T-helper 17 cell (primary cell): ENCODE measurements at regions not wholly inside any gene's neighbourhood (a gene's known extent, or its start where the extent isn't known, plus 50 kb on each side); places are given as distances from the start of the nearest gene placed in this dataset.

ENCODE experiments used
- ATAC-seq: fragments of 150-1000 bp; cut with Tn5 transposase; 2 replicates; pipeline ENCODE4 v1.10.0; 2021; ENCODE audit warnings: mild to moderate bottlenecking, moderate library complexity
- DNase-seq, 3 donors: peaks; one replicate each; pipeline versions ENCODE4 v3.0.0 to v3.0.0-alpha.2; 2020 to 2021
- H3K9me3 ChIP-seq: one replicate; pipeline ENCODE4 v1.7.0; 2013; ENCODE audit warnings: low read length, mild to moderate bottlenecking; ENCODE audit not compliant: control insufficient read depth, poor library complexity, severe bottlenecking
- H3K27ac Mint-ChIP-seq: one replicate; pipeline ENCODE4 v1.8.0; 2022; ENCODE audit warnings: mild to moderate bottlenecking, moderate library complexity, mixed read lengths
- H3K27me3 Mint-ChIP-seq: one replicate; pipeline ENCODE4 v1.8.0; 2022; ENCODE audit warnings: mixed read lengths
- H3K36me3 Mint-ChIP-seq: one replicate; pipeline ENCODE4 v1.8.0; 2022; ENCODE audit warnings: low read depth, mixed read lengths
- H3K4me1 Mint-ChIP-seq: one replicate; pipeline ENCODE4 v1.8.0; 2022; ENCODE audit warnings: mild to moderate bottlenecking, mixed read lengths
- H3K4me3 Mint-ChIP-seq: one replicate; pipeline ENCODE4 v1.8.0; 2022; ENCODE audit warnings: mild to moderate bottlenecking, moderate library complexity, mixed read lengths

- no peaks in the 10 kb centered on the region for H3K9me3 ChIP-seq
- Mint-ChIP-seq H3K4me1 (peaks cover 3% of the 10 kb centered on the region), H3K27ac (no peak overlapping the region), H3K4me3 (peak overlapping the region; percentile 59), H3K27me3 (peaks cover 34% of the 10 kb centered on the region), H3K36me3 (no peaks in the 10 kb centered on the region)
- peak; percentile 18 to 49 (median 19) for DNase-seq
- peak; percentile 54 for ATAC-seq
Measured at GRCh38 chr2:128736689-128737545, 418.2 kb upstream of the HS6ST1 start.

GRCh38 chr2:128737546-128737826 is 418.8 kb upstream of the HS6ST1 start:
- H3K36me3 Mint-ChIP-seq: no peaks in the 10 kb centered on the region
- peaks cover 3% of the 10 kb centered on the region for H3K4me1 Mint-ChIP-seq
- ATAC-seq (no peak), DNase-seq (no peak)
- H3K4me3 Mint-ChIP-seq: no peak overlapping the region
- H3K27ac Mint-ChIP-seq: no peak overlapping the region
- H3K9me3 ChIP-seq: no peaks in the 10 kb centered on the region
- peaks cover 32% of the 10 kb centered on the region for H3K27me3 Mint-ChIP-seq

DNA sequence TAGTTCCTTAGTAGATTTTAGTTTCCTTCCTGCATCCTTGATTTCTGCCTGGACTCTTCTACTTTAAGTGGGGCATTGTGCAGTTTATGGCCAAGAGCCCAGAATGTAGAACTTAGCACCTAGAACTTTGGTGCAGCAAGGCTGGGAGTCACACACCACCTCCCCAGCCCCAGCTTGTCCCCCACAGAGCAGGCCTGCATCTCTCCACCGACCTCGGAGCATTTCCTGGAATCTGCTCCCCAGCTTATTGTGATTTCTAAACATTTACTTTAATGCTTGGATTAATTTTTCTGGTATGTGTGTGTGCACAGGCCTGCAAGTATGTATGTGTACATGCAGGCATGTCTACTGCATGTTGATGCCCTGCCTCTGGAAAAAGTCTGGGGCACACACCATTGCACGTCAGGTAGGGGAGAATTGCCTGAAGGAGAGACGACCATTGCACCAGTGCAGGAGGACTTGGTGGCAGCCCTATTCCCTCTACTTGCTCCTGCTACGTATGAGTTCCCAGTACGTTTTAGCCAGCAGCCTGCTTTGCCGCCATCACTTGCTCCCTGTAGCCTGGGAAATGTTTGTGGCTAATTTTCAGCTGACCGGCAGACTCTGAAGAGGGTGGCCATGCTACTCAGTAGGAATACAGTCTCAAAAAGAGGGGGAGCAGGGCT is 419.9 kb upstream of the HS6ST1 start:
- DNase-seq (no peak), ATAC-seq (no peak)
- H3K36me3 Mint-ChIP-seq: no peaks in the 10 kb centered on the region
- H3K27ac Mint-ChIP-seq: no peak overlapping the region
- H3K9me3 ChIP-seq: no peaks in the 10 kb centered on the region
- peaks cover 27% of the 10 kb centered on the region for H3K27me3 Mint-ChIP-seq
- H3K4me1 Mint-ChIP-seq: peaks cover 3% of the 10 kb centered on the region
- no peak overlapping the region for H3K4me3 Mint-ChIP-seq

GRCh38 chr2:128742467-128742866 is 423.8 kb upstream of the HS6ST1 start:
- no peaks in the 10 kb centered on the region for H3K36me3 Mint-ChIP-seq
- H3K27me3 Mint-ChIP-seq: peaks cover 10% of the 10 kb centered on the region
- H3K27ac Mint-ChIP-seq: no peak overlapping the region
- ATAC-seq: no peak
- no peaks in the 10 kb centered on the region for H3K4me1 Mint-ChIP-seq
- no peak for DNase-seq
- no peaks in the 10 kb centered on the region for H3K9me3 ChIP-seq
- no peak overlapping the region for H3K4me3 Mint-ChIP-seq

DNA sequence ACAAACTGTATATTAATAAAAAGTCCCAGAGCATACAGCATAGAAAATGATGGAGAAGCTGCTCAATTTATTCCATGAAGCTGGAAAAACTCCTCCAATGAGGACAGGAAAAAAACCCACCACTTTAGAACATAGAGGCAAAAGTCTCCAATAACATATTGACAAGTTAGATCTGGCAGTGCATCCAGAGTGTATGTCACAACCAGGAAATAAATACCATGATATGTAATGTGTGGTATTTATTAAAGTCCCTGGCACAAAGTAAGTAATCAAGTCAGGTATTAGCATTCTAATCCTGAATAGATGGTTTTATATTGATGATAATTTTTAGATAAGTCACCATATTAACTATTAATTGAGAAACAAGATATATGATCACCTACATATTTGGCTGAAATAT is 427.3 kb upstream of the HS6ST1 start:
- peaks cover 17% of the 10 kb centered on the region for H3K27me3 Mint-ChIP-seq
- no peak for ATAC-seq

GRCh38 chr2:128746356-128746755 is 427.7 kb upstream of the HS6ST1 start:
- no peak overlapping the region for H3K27ac Mint-ChIP-seq
- H3K4me1 Mint-ChIP-seq: peaks cover 3% of the 10 kb centered on the region
- H3K36me3 Mint-ChIP-seq: no peaks in the 10 kb centered on the region
- H3K9me3 ChIP-seq: no peaks in the 10 kb centered on the region
- no peak overlapping the region for H3K4me3 Mint-ChIP-seq
- DNase-seq (no peak), ATAC-seq (no peak)
- peaks cover 16% of the 10 kb centered on the region for H3K27me3 Mint-ChIP-seq

More for the DNA sequence above, 427.3 kb upstream of the HS6ST1 start:
- DNase-seq: no peak
- H3K4me1 Mint-ChIP-seq: peaks cover 3% of the 10 kb centered on the region
- no peaks in the 10 kb centered on the region for H3K9me3 ChIP-seq
- no peaks in the 10 kb centered on the region for H3K36me3 Mint-ChIP-seq
- H3K27ac Mint-ChIP-seq: no peak overlapping the region
- H3K4me3 Mint-ChIP-seq: no peak overlapping the region

DNA sequence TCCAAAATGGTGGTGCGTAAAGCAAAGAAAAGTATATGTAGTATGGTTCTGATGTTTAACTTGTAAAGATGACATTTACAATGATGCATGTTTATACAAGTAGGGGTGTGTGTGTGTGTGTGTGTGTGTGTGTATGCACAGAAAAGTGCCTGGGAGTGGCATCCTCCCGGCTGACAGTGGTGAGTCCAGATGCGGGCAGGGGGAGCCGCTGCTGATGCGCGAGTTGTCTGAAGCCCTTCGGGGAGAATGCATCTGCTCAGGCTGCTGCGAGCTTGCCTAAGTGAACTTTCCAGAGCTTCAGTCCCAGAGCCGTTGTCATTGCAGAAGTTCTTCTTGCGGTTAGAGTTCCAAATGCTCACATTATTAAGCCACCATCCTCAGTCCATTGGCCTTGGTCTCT is 429.7 kb upstream of the HS6ST1 start:
- no peak for ATAC-seq

DNA sequence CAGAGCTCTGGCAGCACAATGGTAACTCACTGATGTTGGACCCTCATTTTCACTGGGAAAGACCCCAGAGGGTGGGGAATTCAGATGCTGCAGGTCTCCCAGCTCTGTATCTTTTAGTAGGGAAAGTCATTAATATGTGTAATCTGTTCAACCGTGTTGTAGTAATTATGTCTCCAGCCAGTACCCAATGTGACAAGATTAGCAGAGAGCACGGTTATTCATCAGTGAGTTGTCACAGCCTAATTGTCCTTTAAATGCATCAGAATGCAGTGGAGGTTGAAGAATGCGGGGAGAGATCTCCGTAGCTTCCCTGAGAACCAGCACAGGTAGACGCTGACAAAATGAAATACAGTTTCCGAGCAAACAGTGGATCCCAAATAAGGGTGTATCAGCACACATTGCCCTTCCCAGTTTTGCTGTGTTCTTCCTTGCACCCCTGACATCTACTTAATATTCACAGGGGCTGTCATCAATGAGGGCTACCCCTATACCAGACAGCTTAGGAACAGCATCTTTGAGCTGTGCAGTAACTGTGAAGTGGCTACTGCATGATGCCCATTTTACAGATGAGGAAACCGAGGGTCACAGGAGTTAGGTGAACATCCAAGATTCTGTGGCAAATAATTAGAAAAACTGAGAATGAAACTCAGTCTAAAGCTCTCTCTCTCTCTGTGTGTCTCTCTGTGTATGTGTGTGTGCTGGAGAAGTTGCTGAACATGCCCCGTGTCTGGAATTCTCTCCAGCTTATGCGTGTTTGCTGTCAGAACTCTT is 430.4 kb upstream of the HS6ST1 start:
- H3K27ac Mint-ChIP-seq: no peak overlapping the region
- no peak overlapping the region for H3K4me3 Mint-ChIP-seq
- H3K9me3 ChIP-seq: no peaks in the 10 kb centered on the region
- ATAC-seq: no peak
- H3K36me3 Mint-ChIP-seq: peaks cover 5% of the 10 kb centered on the region
- peaks cover 15% of the 10 kb centered on the region for H3K4me1 Mint-ChIP-seq
- peaks cover 29% of the 10 kb centered on the region for H3K27me3 Mint-ChIP-seq
- no peak for DNase-seq

More for the DNA sequence above, 429.7 kb upstream of the HS6ST1 start:
- no peak for DNase-seq
- no peak overlapping the region for H3K4me3 Mint-ChIP-seq
- H3K27ac Mint-ChIP-seq: no peak overlapping the region
- H3K9me3 ChIP-seq: no peaks in the 10 kb centered on the region
- H3K36me3 Mint-ChIP-seq: peaks cover 5% of the 10 kb centered on the region
- peaks cover 22% of the 10 kb centered on the region for H3K27me3 Mint-ChIP-seq
- peaks cover 8% of the 10 kb centered on the region for H3K4me1 Mint-ChIP-seq

GRCh38 chr2:128750328-128751165 is 431.9 kb upstream of the HS6ST1 start:
- Mint-ChIP-seq H3K27me3 (peaks cover 41% of the 10 kb centered on the region), H3K36me3 (peaks cover 5% of the 10 kb centered on the region), H3K27ac (no peak overlapping the region), H3K4me1 (peaks cover 17% of the 10 kb centered on the region), H3K4me3 (no peak overlapping the region)
- no peaks in the 10 kb centered on the region for H3K9me3 ChIP-seq
- ATAC-seq (no peak), DNase-seq (no peak)

- Mint-ChIP-seq H3K4me3 (no peak overlapping the region), H3K27me3 (peaks cover 48% of the 10 kb centered on the region), H3K4me1 (peaks cover 17% of the 10 kb centered on the region), H3K27ac (no peak overlapping the region), H3K36me3 (peaks cover 5% of the 10 kb centered on the region)
- no peak for ATAC-seq
- no peaks in the 10 kb centered on the region for H3K9me3 ChIP-seq
- no peak for DNase-seq
Measured at GRCh38 chr2:128751746-128752145, 433.1 kb upstream of the HS6ST1 start.

- H3K4me3 Mint-ChIP-seq: no peak overlapping the region
- no peak overlapping the region for H3K27ac Mint-ChIP-seq
- peaks cover 17% of the 10 kb centered on the region for H3K4me1 Mint-ChIP-seq
- DNase-seq (no peak), ATAC-seq (no peak)
- peaks cover 50% of the 10 kb centered on the region for H3K27me3 Mint-ChIP-seq
- no peaks in the 10 kb centered on the region for H3K9me3 ChIP-seq
- peaks cover 5% of the 10 kb centered on the region for H3K36me3 Mint-ChIP-seq
Measured at GRCh38 chr2:128752691-128753263, 434.1 kb upstream of the HS6ST1 start.

DNA sequence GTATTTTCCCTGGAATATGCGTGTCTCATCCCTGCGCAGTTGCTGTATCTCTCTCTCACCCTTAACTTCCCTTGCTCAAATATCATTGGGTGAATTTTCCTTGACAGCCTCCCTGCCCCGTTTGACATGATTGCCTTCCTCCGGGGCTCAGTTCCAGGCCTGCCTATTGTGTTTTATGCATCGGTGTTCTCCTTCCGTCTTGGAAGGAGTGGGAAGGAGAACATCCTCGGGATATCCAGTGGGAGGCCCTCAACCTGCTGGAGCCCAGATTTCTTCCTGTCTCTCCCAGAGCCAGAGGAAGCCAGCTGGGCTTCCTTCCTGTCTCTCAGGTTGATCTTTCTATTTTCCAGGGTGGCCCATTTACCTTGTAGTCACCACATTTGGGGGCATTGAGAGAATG is 434.7 kb upstream of the HS6ST1 start:
- H3K4me1 Mint-ChIP-seq: peaks cover 17% of the 10 kb centered on the region
- peaks cover 5% of the 10 kb centered on the region for H3K36me3 Mint-ChIP-seq
- no peak for DNase-seq
- H3K27ac Mint-ChIP-seq: no peak overlapping the region
- no peak for ATAC-seq
- H3K27me3 Mint-ChIP-seq: peaks cover 46% of the 10 kb centered on the region
- no peak overlapping the region for H3K4me3 Mint-ChIP-seq
- H3K9me3 ChIP-seq: no peaks in the 10 kb centered on the region
